H1 (cell line): ENCODE measurements at regions not wholly inside any gene's neighbourhood (a gene's known extent, or its start where the extent isn't known, plus 50 kb on each side); places are given as distances from the start of the nearest gene placed in this dataset.
A peak's percentile ranks its signal among the peaks of the same experiment; 100 is the strongest.

Source experiments
- CTCF ChIA-PET: fragments of 300-600 bp; sonication (Branson Sonifier 250); formaldehyde crosslinking; loops from one replicate; lab custom pipeline; 2021; ENCODE audit not compliant: partially characterized antibody; lab: Charles Lee
- POLR2A ChIA-PET: fragments of 300-600 bp; sonication (Branson Sonifier 250); formaldehyde crosslinking; loops from one replicate; lab custom pipeline; 2021; ENCODE audit warnings: inconsistent platforms; ENCODE audit not compliant: partially characterized antibody; lab: Charles Lee
- DNase-seq, 2 experiments: peaks; one replicate each; pipeline versions ENCODE4 v3.0.0 to v3.0.0-alpha.2; 2010 to 2022; ENCODE audit warnings: low spot score in 2 of 2, low read depth in 1 of 2, mixed read lengths in 1 of 2
- FAIRE-seq: peaks from 2 replicates; lab custom pipeline; 2011; peaks lifted over from hg19 to GRCh38; lab: Jason Lieb, UNC
- H2AFZ ChIP-seq: 2 replicates; pipeline ENCODE4 v1.8.1; 2012; ENCODE audit warnings: low read length, inconsistent platforms
- H2AK5ac ChIP-seq: 2 replicates; pipeline ENCODE4 v1.6.1; 2013; ENCODE audit warnings: low read depth, low read length
- H2BK120ac ChIP-seq: replicated peaks from 2 replicates; pipeline ENCODE3; 2013; ENCODE audit warnings: low read depth, low read length, inconsistent platforms
- H2BK12ac ChIP-seq: 2 replicates; pipeline ENCODE4 v1.6.1; 2013; ENCODE audit warnings: low read depth, low read length
- H2BK15ac ChIP-seq: 2 replicates; pipeline ENCODE4 v1.6.1; 2013; ENCODE audit warnings: low read length
- H2BK20ac ChIP-seq: 2 replicates; pipeline ENCODE4 v1.6.1; 2013; ENCODE audit warnings: low read length
- H2BK5ac ChIP-seq: 2 replicates; pipeline ENCODE4 v1.6.1; 2013; ENCODE audit warnings: low read depth, low read length
- H3K14ac ChIP-seq: 2 replicates; pipeline ENCODE4 v1.6.1; 2013; ENCODE audit warnings: inconsistent platforms; ENCODE audit not compliant: insufficient read length
- H3K18ac ChIP-seq: 2 replicates; pipeline ENCODE4 v1.6.1; 2013; ENCODE audit warnings: low read length; ENCODE audit errors: extremely low read depth
- H3K23ac ChIP-seq: 2 replicates; pipeline ENCODE4 v1.6.1; 2013; ENCODE audit warnings: inconsistent platforms; ENCODE audit not compliant: insufficient read length
- H3K23me2 ChIP-seq: 2 replicates; pipeline ENCODE4 v1.6.1; 2013; ENCODE audit warnings: low read depth, low read length
- H3K27ac ChIP-seq: 2 replicates; pipeline ENCODE4 v1.6.1; 2011; ENCODE audit warnings: low read depth, low read length, inconsistent platforms
- H3K27me3 ChIP-seq, 4 experiments: replicated peaks in 1 of 4; 1 replicate in 1 of 4; 2 replicates in 3 of 4; pipeline versions ENCODE4 v1.6.1 to v1.8.1; 2011 to 2013; ENCODE audit warnings: low read length in 3 of 4, mild to moderate bottlenecking in 3 of 4, inconsistent platforms in 2 of 4, mixed read lengths in 2 of 4, moderate library complexity in 1 of 4; ENCODE audit not compliant: control insufficient read depth in 3 of 4, insufficient read depth in 3 of 4; ENCODE audit errors: extremely low read depth in 1 of 4
- H3K36me3 ChIP-seq, 4 experiments: 2 replicates each; pipeline versions ENCODE4 v1.6.1 to v1.8.1; 2011 to 2013; ENCODE audit warnings: mild to moderate bottlenecking in 4 of 4, low read length in 3 of 4, moderate library complexity in 2 of 4, control low read depth in 1 of 4, inconsistent platforms in 1 of 4; ENCODE audit not compliant: insufficient read depth in 4 of 4, control insufficient read depth in 2 of 4
- H3K4ac ChIP-seq: replicated peaks from 2 replicates; pipeline ENCODE3; 2013; ENCODE audit warnings: low read length, low read depth, mixed read lengths, inconsistent platforms; ENCODE audit not compliant: insufficient read length
- H3K4me1 ChIP-seq, 4 experiments: replicated peaks in 1 of 4; 1 replicate in 1 of 4; 2 replicates in 3 of 4; pipeline versions ENCODE4 v1.6.1 to v1.8.1; 2011 to 2013; ENCODE audit warnings: low read length in 3 of 4, inconsistent platforms in 2 of 4, mixed read lengths in 1 of 4; ENCODE audit not compliant: insufficient read depth in 4 of 4, control insufficient read depth in 3 of 4
- H3K4me2 ChIP-seq, 2 experiments: 2 replicates each; pipeline versions ENCODE4 v1.6.1 to v1.8.1; 2011 to 2013; ENCODE audit warnings: low read depth in 2 of 2, low read length in 2 of 2, control low read depth in 1 of 2, inconsistent platforms in 1 of 2, mild to moderate bottlenecking in 1 of 2; ENCODE audit not compliant: insufficient read depth in 1 of 2
- H3K4me3 ChIP-seq, 4 experiments: fragments of 200-600, 300-600 bp in 1 of 4; sonication (generic), shearing (Covaris generic), sonication (Bioruptor Twin) in 1 of 4; 2 replicates each; pipeline versions ENCODE4 v1.5.1 to v1.8.1; 2011 to 2016; ENCODE audit warnings: low read length in 4 of 4, low read depth in 3 of 4, control low read depth in 2 of 4, inconsistent platforms in 2 of 4, mild to moderate bottlenecking in 2 of 4, mixed read lengths in 1 of 4, moderate library complexity in 1 of 4; ENCODE audit not compliant: insufficient read depth in 2 of 4; ENCODE audit errors: extremely low read depth in 1 of 4
- H3K56ac ChIP-seq: replicated peaks from 2 replicates; pipeline ENCODE3; 2013; ENCODE audit warnings: low read depth, mild to moderate bottlenecking, mixed read lengths, low read length, inconsistent platforms; ENCODE audit not compliant: insufficient read length
- H3K79me1 ChIP-seq: 2 replicates; pipeline ENCODE4 v1.6.1; 2013; ENCODE audit warnings: low read depth, low read length, control low read depth
- H3K79me2 ChIP-seq, 2 experiments: 2 replicates each; pipeline versions ENCODE4 v1.6.1 to v1.8.1; 2012 to 2013; ENCODE audit warnings: low read length in 2 of 2, mild to moderate bottlenecking in 2 of 2, inconsistent platforms in 1 of 2; ENCODE audit not compliant: insufficient read depth in 2 of 2, control insufficient read depth in 1 of 2
- H3K9ac ChIP-seq, 4 experiments: replicated peaks in 1 of 4; 1 replicate in 1 of 4; 2 replicates in 3 of 4; pipeline versions ENCODE4 v1.6.1 to v1.8.1; 2011 to 2013; ENCODE audit warnings: low read depth in 3 of 4, low read length in 3 of 4, control low read depth in 2 of 4, mild to moderate bottlenecking in 2 of 4, moderate library complexity in 2 of 4, inconsistent platforms in 1 of 4; ENCODE audit errors: extremely low read depth in 1 of 4
- H3K9me3 ChIP-seq, 2 experiments: 2 replicates each; pipeline versions ENCODE4 v1.6.1 to v1.8.1; 2012 to 2013; ENCODE audit warnings: mild to moderate bottlenecking in 2 of 2, moderate library complexity in 2 of 2, control low read depth in 1 of 2, inconsistent platforms in 1 of 2, low read depth in 1 of 2, low read length in 1 of 2, mixed read lengths in 1 of 2; ENCODE audit not compliant: insufficient read depth in 2 of 2
- H4K20me1 ChIP-seq, 2 experiments: replicated peaks in 1 of 2; 2 replicates each; pipeline versions ENCODE3 to v1.8.1; 2011 to 2013; ENCODE audit warnings: inconsistent platforms in 2 of 2, low read length in 2 of 2, mild to moderate bottlenecking in 1 of 2; ENCODE audit not compliant: insufficient read depth in 2 of 2, control insufficient read depth in 1 of 2
- H4K5ac ChIP-seq: 2 replicates; pipeline ENCODE4 v1.6.1; 2013; ENCODE audit warnings: low read length, low read depth, mixed read lengths, inconsistent platforms; ENCODE audit not compliant: insufficient read length
- H4K8ac ChIP-seq: 2 replicates; pipeline ENCODE4 v1.8.0; 2013; ENCODE audit warnings: mild to moderate bottlenecking, moderate library complexity, low read length, inconsistent platforms; ENCODE audit not compliant: insufficient read depth; ENCODE audit errors: extremely low read depth
- H4K91ac ChIP-seq: replicated peaks from 2 replicates; pipeline ENCODE3; 2013; ENCODE audit warnings: low read length, mixed read lengths, inconsistent platforms; ENCODE audit not compliant: insufficient read length
- RAD21 ChIP-seq, 2 experiments: IDR thresholded peaks in 1 of 2; conservative IDR thresholded peaks in 1 of 2; 2 replicates each; pipeline ENCODE4 v1.6.1; 2011; ENCODE audit warnings: low read depth in 2 of 2, low read length in 2 of 2, improper control_type of control experiment in 1 of 2, inconsistent platforms in 1 of 2, mild to moderate bottlenecking in 1 of 2, moderate library complexity in 1 of 2
- RNF2 ChIP-seq: fragments of 200-900, 300-1000 bp; sonication (generic); IDR thresholded peaks from 2 replicates; pipeline ENCODE4 v1.7.1; 2016; ENCODE audit warnings: borderline replicate concordance, low read depth, mild to moderate bottlenecking, antibody characterized with exemption, low read length; ENCODE audit not compliant: poor library complexity, severe bottlenecking; ENCODE audit errors: missing control alignments
- WGBS, 2 experiments: shearing (Covaris generic) in 1 of 2; methylation state at CpG; one replicate each; pipeline versions ENCODE4 v1.1.6 to v1.1.7; 2013 to 2015; ENCODE audit warnings: low lambda C conversion rate in 2 of 2, mixed read lengths in 2 of 2, inconsistent platforms in 1 of 2, low coverage in 1 of 2, missing lambda C conversion rate in 1 of 2; ENCODE audit not compliant: insufficient replicate concordance in 2 of 2, insufficient coverage in 1 of 2, insufficient read length in 1 of 2; ENCODE audit errors: extremely low coverage in 1 of 2, missing lambda C conversion rate in 1 of 2; 5-methylcytosine and 5-hydroxymethylcytosine counted together
- TF ChIP-seq, protein P1 (sequence below), 3 experiments: IDR thresholded peaks; 1 replicate in 2 of 3; 2 replicates in 1 of 3; pipeline versions ENCODE4 v1.5.1 to v1.6.1; 2011; ENCODE audit warnings: low read length in 3 of 3, mild to moderate bottlenecking in 3 of 3, inconsistent platforms in 2 of 3, low read depth in 1 of 3, moderate library complexity in 1 of 3; ENCODE audit not compliant: insufficient read depth in 1 of 3; ENCODE audit errors: control extremely low read depth in 1 of 3

DNA sequence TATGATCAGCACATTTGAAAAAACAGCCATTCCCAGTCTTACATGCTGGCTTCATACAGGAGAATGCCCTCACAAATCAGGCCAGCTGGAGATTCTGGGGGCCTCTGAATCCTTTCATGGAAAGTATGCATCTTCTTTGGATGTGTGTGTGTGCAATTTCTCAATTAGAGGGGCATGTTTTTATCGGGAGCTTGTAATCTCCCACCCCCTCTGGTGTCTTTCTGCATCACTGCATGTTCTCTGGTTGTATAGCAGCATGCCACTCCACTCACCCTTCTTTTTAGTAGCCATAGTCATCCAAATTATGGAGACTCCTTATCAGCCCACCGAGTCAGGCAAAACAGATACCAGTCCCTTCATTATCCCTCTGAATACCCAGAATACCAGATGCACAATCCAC, 282.2 kb upstream of the SLIT2 start:
- H3K23ac ChIP-seq, result no peak overlapping the region
- no peak overlapping the region for H3K27ac ChIP-seq
- H3K23me2 ChIP-seq, result no peaks in the 10 kb centered on the region
- no peaks in the 10 kb centered on the region for H3K4me1 ChIP-seq
- no peak overlapping the region for H4K5ac ChIP-seq
- H4K8ac ChIP-seq, result no peak overlapping the region
- no peak overlapping the region for H3K4me3 ChIP-seq
- ChIA-PET POLR2A (interaction anchor here (0.6 kb wide), 1 partner anchor 167 kb away, joined by 3 read pairs; no protein-coding TSS in a partner anchor), CTCF (interaction anchor here (0.7 to 1.2 kb wide), 2 partner anchors 147 to 353 kb away, joined by 3 to 5 read pairs; no protein-coding TSS in a partner anchor)
- H3K4ac ChIP-seq, result no peak overlapping the region
- no peak overlapping the region for H2BK20ac ChIP-seq
- TF ChIP-seq RNF2 (no peak), RAD21 (IDR thresholded peaks at IDR 0.05 in 1 of 2, conservative IDR thresholded peaks at IDR 0.05 in 1 of 2; ENCODE audit: low read depth in 2 of 2, low read length in 2 of 2) (peak; percentile 31 to 35; a peak in 3 of 4 replicates)
- TF ChIP-seq, protein P1, sequence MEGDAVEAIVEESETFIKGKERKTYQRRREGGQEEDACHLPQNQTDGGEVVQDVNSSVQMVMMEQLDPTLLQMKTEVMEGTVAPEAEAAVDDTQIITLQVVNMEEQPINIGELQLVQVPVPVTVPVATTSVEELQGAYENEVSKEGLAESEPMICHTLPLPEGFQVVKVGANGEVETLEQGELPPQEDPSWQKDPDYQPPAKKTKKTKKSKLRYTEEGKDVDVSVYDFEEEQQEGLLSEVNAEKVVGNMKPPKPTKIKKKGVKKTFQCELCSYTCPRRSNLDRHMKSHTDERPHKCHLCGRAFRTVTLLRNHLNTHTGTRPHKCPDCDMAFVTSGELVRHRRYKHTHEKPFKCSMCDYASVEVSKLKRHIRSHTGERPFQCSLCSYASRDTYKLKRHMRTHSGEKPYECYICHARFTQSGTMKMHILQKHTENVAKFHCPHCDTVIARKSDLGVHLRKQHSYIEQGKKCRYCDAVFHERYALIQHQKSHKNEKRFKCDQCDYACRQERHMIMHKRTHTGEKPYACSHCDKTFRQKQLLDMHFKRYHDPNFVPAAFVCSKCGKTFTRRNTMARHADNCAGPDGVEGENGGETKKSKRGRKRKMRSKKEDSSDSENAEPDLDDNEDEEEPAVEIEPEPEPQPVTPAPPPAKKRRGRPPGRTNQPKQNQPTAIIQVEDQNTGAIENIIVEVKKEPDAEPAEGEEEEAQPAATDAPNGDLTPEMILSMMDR (IDR thresholded peaks at IDR 0.05; ENCODE audit: control extremely low read depth in 1 of 3, insufficient read depth in 1 of 3, low read depth in 1 of 3, low read length in 3 of 3), result peak in 1 of 3 experiments; percentile 16; a peak in 1 of 4 replicates
- no peak overlapping the region for H3K56ac ChIP-seq
- H3K18ac ChIP-seq, result no peak overlapping the region
- no peak overlapping the region for H4K91ac ChIP-seq
- H4K20me1 ChIP-seq, result no peaks in the 10 kb centered on the region
- H2BK15ac ChIP-seq, result no peak overlapping the region
- no peaks in the 10 kb centered on the region for H3K79me1 ChIP-seq
- H3K4me2 ChIP-seq, result no peak overlapping the region
- H3K9me3 ChIP-seq, result 0 out of 4 replicates have a peak, but pooled peaks cover 0 to 5% of the 10 kb centered on the region in 2 experiments
- 89% methylated on average over 2 of the region's 2 CpGs; no CpG with 5 or more reads in 1 of the 2 experiments for WGBS, 2 experiments
- no peak overlapping the region for H2AK5ac ChIP-seq
- DNase-seq, result no peak
- H3K36me3 ChIP-seq, result no peaks in the 10 kb centered on the region
- peak overlapping the region; percentile 23; the same call in 1 of the 2 replicates for H2AFZ ChIP-seq
- no peak overlapping the region for H2BK120ac ChIP-seq
- no peaks in the 10 kb centered on the region for H3K79me2 ChIP-seq
- peaks cover 0 to 1% (median 0%) of the 10 kb centered on the region in 4 experiments; a peak in 1 of 7 replicates for H3K27me3 ChIP-seq
- no peak for FAIRE-seq
- H2BK12ac ChIP-seq, result no peak overlapping the region
- no peak overlapping the region for H3K14ac ChIP-seq
- H3K9ac ChIP-seq, result no peak overlapping the region
- no peak overlapping the region for H2BK5ac ChIP-seq
